Endothelial cell of umbilical vein (primary cell): ENCODE measurements at regions not wholly inside any gene's neighbourhood (a gene's known extent, or its start where the extent isn't known, plus 50 kb on each side); places are given as distances from the start of the nearest gene placed in this dataset.

Experiments used
- BruUV-seq: library from RNA; stranded (reverse); fragments of 400-500 nt; replicated peaks from 2 replicates; lab custom pipeline; 2021; lab: Mats Ljungman, UMichigan
- CTCF ChIA-PET: fragments of 300-600, 350-600 bp; sonication (Branson Sonifier 250); formaldehyde crosslinking; loops from one replicate; lab custom pipeline; 2021; ENCODE audit warnings: antibody characterized with exemption, inconsistent platforms; lab: Charles Lee
- POLR2A ChIA-PET: fragments of 300-600, 350-600 bp; sonication (Branson Sonifier 250); formaldehyde crosslinking; loops from one replicate; lab custom pipeline; 2021; ENCODE audit warnings: antibody characterized with exemption, inconsistent platforms; lab: Charles Lee
- DNase-seq: peaks from one replicate; pipeline ENCODE4 v3.0.0-alpha.2; 2011; ENCODE audit warnings: low read depth, low spot score
- FAIRE-seq: peaks from 2 replicates; lab custom pipeline; 2011; peaks lifted over from hg19 to GRCh38; lab: Jason Lieb, UNC
- H2AFZ ChIP-seq: 2 replicates; pipeline ENCODE4 v1.6.0; 2012; ENCODE audit warnings: low read depth, low read length, control low read depth, inconsistent platforms
- H3K27ac ChIP-seq: 2 replicates; pipeline ENCODE4 v1.5.1; 2011; ENCODE audit warnings: low read depth, mild to moderate bottlenecking, control low read depth, low read length, moderate library complexity; ENCODE audit not compliant: insufficient read depth
- H3K27me3 ChIP-seq, 2 experiments: 2 replicates each; pipeline versions ENCODE4 v1.6.0 to v1.6.1; 2011; ENCODE audit warnings: low read length in 2 of 2, mixed read lengths in 1 of 2; ENCODE audit not compliant: control insufficient read depth in 2 of 2, insufficient read depth in 2 of 2
- H3K36me3 ChIP-seq, 2 experiments: 2 replicates in 1 of 2; 3 replicates in 1 of 2; pipeline ENCODE4 v1.5.1; 2011; ENCODE audit warnings: low read length in 2 of 2, mild to moderate bottlenecking in 1 of 2, moderate library complexity in 1 of 2; ENCODE audit not compliant: control insufficient read depth in 2 of 2, insufficient read depth in 2 of 2; ENCODE audit errors: extremely low read depth in 1 of 2
- H3K4me1 ChIP-seq: 3 replicates; pipeline ENCODE4 v1.5.1; 2011; ENCODE audit warnings: mild to moderate bottlenecking, low read length; ENCODE audit not compliant: control insufficient read depth, insufficient read depth; ENCODE audit errors: extremely low read depth
- H3K4me2 ChIP-seq: 2 replicates; pipeline ENCODE4 v1.6.1; 2011; ENCODE audit warnings: low read length, control low read depth, mixed read lengths; ENCODE audit not compliant: insufficient read depth
- H3K4me3 ChIP-seq, 3 experiments: fragments of 200-600 bp in 1 of 3; sonication (generic), shearing (Covaris generic) in 1 of 3; replicated peaks in 1 of 3; 2 replicates each; pipeline ENCODE4 v1.5.1; 2011 to 2016; ENCODE audit warnings: control low read depth in 3 of 3, low read length in 3 of 3, mild to moderate bottlenecking in 2 of 3, inconsistent platforms in 1 of 3, low read depth in 1 of 3, moderate library complexity in 1 of 3; ENCODE audit not compliant: insufficient read depth in 1 of 3
- H3K79me2 ChIP-seq: 2 replicates; pipeline ENCODE4 v1.6.0; 2012; ENCODE audit warnings: low read length, inconsistent platforms; ENCODE audit not compliant: control insufficient read depth, insufficient read depth
- H3K9ac ChIP-seq: replicated peaks from 2 replicates; pipeline ENCODE3; 2011; ENCODE audit warnings: low read length, control low read depth; ENCODE audit not compliant: insufficient read depth; ENCODE audit errors: extremely low read depth
- H3K9me1 ChIP-seq: replicated peaks from 3 replicates; pipeline ENCODE4 v1.6.0; 2011; ENCODE audit warnings: mild to moderate bottlenecking, low read length; ENCODE audit not compliant: control insufficient read depth, insufficient read depth; ENCODE audit errors: extremely low read depth
- H3K9me3 ChIP-seq: replicated peaks from 2 replicates; pipeline ENCODE4 v1.5.1; 2012; ENCODE audit warnings: low read length, inconsistent platforms; ENCODE audit not compliant: control insufficient read depth, insufficient read depth
- H4K20me1 ChIP-seq: replicated peaks from 2 replicates; pipeline ENCODE3; 2011; ENCODE audit warnings: mild to moderate bottlenecking, low read length; ENCODE audit not compliant: control insufficient read depth, insufficient read depth; ENCODE audit errors: extremely low read depth
- EZH2 ChIP-seq: IDR thresholded peaks from 2 replicates; pipeline ENCODE4 v1.6.1; 2012; ENCODE audit warnings: borderline replicate concordance, low read depth, mild to moderate bottlenecking, moderate library complexity, low read length, inconsistent platforms; ENCODE audit not compliant: severe bottlenecking
- FOS ChIP-seq: IDR thresholded peaks from 2 replicates; pipeline ENCODE4 v1.6.1; 2011; ENCODE audit warnings: mild to moderate bottlenecking, low read length, moderate library complexity, borderline replicate concordance; ENCODE audit not compliant: insufficient read depth
- GATA2 ChIP-seq: IDR thresholded peaks from 2 replicates; pipeline ENCODE4 v1.7.0; 2011; ENCODE audit warnings: low read depth, mild to moderate bottlenecking, moderate library complexity, mixed read lengths, low read length; ENCODE audit not compliant: insufficient read length, insufficient read depth
- JUN ChIP-seq: IDR thresholded peaks from 2 replicates; pipeline ENCODE4 v1.6.1; 2011; ENCODE audit warnings: borderline replicate concordance, low read depth; ENCODE audit not compliant: insufficient read length, insufficient read depth
- MAX ChIP-seq: IDR thresholded peaks from 2 replicates; pipeline ENCODE4 v1.6.1; 2011; ENCODE audit not compliant: insufficient read depth, insufficient read length
- MYC ChIP-seq: IDR thresholded peaks from one replicate; pipeline ENCODE4 v1.6.1; 2011; ENCODE audit warnings: mild to moderate bottlenecking, low read depth, low read length
- POLR2A ChIP-seq: IDR thresholded peaks from 2 replicates; pipeline ENCODE4 v1.6.1; 2012; ENCODE audit warnings: low read depth, mild to moderate bottlenecking, control low read depth, low read length
- POLR2AphosphoS5 ChIP-seq: IDR thresholded peaks from 2 replicates; pipeline ENCODE4 v1.6.1; 2012; ENCODE audit warnings: low read depth, mild to moderate bottlenecking, control low read depth, low read length, moderate library complexity; ENCODE audit not compliant: insufficient read depth
- dilution Hi-C: fragments of 300-500 bp; cut with MboI; formaldehyde crosslinking; loops from one replicate; pipeline ENCODE4 v1.15.0; 2019; ENCODE audit warnings: low sequenced_read_pairs; ENCODE audit not compliant: extremely low pct_ligation_motif_present
- intact Hi-C: fragments of 100-400 bp; cut with micrococcal nuclease; formaldehyde crosslinking; loops from one replicate; pipeline ENCODE4 v1.10.0; 2022
- TF ChIP-seq, protein P1 (sequence below), 2 donors: IDR thresholded peaks; 1 replicate in 1 of 2; 2 replicates in 1 of 2; pipeline ENCODE4 v1.5.1; 2011; ENCODE audit warnings: low read length in 2 of 2, mild to moderate bottlenecking in 2 of 2, moderate library complexity in 2 of 2, control low read depth in 1 of 2, inconsistent platforms in 1 of 2, low read depth in 1 of 2; ENCODE audit not compliant: insufficient read depth in 1 of 2; ENCODE audit errors: extremely low read depth in 1 of 2

DNA sequence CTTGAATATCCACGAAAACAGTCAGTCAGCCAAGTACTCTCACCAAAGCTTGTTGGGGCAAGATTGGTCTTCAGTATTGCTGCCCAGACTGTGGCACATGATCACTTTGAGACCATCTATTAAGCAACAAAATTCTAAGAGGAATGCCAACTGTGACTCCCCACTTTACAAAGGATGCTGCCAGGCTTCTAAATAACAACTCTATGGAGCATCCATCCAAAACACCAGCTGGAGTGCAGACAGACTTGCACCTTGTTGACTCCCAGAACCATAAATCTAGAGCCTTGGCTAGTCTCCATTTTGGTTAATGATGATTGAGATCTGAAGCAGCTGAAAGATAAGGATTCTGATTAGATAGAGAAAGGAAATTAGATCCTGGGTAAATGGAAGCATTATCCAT is 132.8 kb downstream of the DIO2 start:
- Histone ChIP-seq H3K36me3 (no peaks in the 10 kb centered on the region), H3K27ac (no peak overlapping the region), H3K9ac (no peak overlapping the region), H3K4me3 (no peak overlapping the region), H2AFZ (no peak overlapping the region), H4K20me1 (no peaks in the 10 kb centered on the region), H3K9me3 (no peaks in the 10 kb centered on the region), H3K79me2 (no peaks in the 10 kb centered on the region), H3K4me2 (no peak overlapping the region), H3K4me1 (no peaks in the 10 kb centered on the region), H3K9me1 (no peaks in the 10 kb centered on the region), H3K27me3 (no peaks in the 10 kb centered on the region)
- FAIRE-seq (no peak), DNase-seq (no peak)
- POLR2A ChIA-PET = no interaction called here
- dilution Hi-C loops (no loop called here), intact Hi-C loops (no loop called here)
- TF ChIP-seq POLR2AphosphoS5 = no peak
- CTCF ChIA-PET = no interaction called here
- BruUV-seq = no TSS peak

GRCh38 chr14:80077262-80077661 is 134.0 kb downstream of the DIO2 start:
- Histone ChIP-seq H4K20me1 (no peaks in the 10 kb centered on the region), H3K27ac (no peak overlapping the region), H3K4me2 (no peak overlapping the region), H3K4me1 (no peaks in the 10 kb centered on the region), H3K9ac (no peak overlapping the region), H3K79me2 (no peaks in the 10 kb centered on the region), H3K27me3 (no peaks in the 10 kb centered on the region), H3K4me3 (no peak overlapping the region), H3K36me3 (no peaks in the 10 kb centered on the region), H2AFZ (no peak overlapping the region), H3K9me1 (no peaks in the 10 kb centered on the region), H3K9me3 (no peaks in the 10 kb centered on the region)
- ChIA-PET POLR2A (no interaction called here), CTCF (interaction anchor here (0.9 to 1.0 kb wide), 2 partner anchors 21 to 341 kb away, joined by 3 to 4 read pairs; no protein-coding TSS in a partner anchor)
- TF ChIP-seq, protein P1, sequence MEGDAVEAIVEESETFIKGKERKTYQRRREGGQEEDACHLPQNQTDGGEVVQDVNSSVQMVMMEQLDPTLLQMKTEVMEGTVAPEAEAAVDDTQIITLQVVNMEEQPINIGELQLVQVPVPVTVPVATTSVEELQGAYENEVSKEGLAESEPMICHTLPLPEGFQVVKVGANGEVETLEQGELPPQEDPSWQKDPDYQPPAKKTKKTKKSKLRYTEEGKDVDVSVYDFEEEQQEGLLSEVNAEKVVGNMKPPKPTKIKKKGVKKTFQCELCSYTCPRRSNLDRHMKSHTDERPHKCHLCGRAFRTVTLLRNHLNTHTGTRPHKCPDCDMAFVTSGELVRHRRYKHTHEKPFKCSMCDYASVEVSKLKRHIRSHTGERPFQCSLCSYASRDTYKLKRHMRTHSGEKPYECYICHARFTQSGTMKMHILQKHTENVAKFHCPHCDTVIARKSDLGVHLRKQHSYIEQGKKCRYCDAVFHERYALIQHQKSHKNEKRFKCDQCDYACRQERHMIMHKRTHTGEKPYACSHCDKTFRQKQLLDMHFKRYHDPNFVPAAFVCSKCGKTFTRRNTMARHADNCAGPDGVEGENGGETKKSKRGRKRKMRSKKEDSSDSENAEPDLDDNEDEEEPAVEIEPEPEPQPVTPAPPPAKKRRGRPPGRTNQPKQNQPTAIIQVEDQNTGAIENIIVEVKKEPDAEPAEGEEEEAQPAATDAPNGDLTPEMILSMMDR (IDR thresholded peaks at IDR 0.05; ENCODE audit: extremely low read depth in 1 of 2, insufficient read depth in 1 of 2, low read depth in 1 of 2, low read length in 2 of 2) = no peak
- TF ChIP-seq POLR2AphosphoS5 (no peak), FOS (no peak), JUN (no peak), MAX (no peak), MYC (no peak), EZH2 (no peak), POLR2A (no peak), GATA2 (no peak)
- dilution Hi-C loops (no loop called here), intact Hi-C loops (no loop called here)
- FAIRE-seq (no peak), DNase-seq (no peak)
- BruUV-seq = no TSS peak
